NCI-H2227 (cell line): ENCODE measurements at regions not wholly inside any gene's neighbourhood (a gene's known extent, or its start where the extent isn't known, plus 50 kb on each side); places are given as distances from the start of the nearest gene placed in this dataset.

ENCODE experiments used
- DNase-seq: peaks from one replicate; lab custom pipeline; 2025; ENCODE audit not compliant: unreplicated experiment; lab: John Stamatoyannopoulos, UW

- no peak for DNase-seq
Measured at GRCh38 chr2:8513601-8514273, 168.1 kb upstream of the ID2 start.

- no peak for DNase-seq
Measured at GRCh38 chr2:8514274-8514662, 167.6 kb upstream of the ID2 start.

- no peak for DNase-seq
Measured at GRCh38 chr2:8514796-8515758, 166.8 kb upstream of the ID2 start.

- no peak for DNase-seq
Measured at GRCh38 chr2:8515864-8516533, 165.9 kb upstream of the ID2 start.

- DNase-seq = no peak
Measured at GRCh38 chr2:8517850-8518498, 163.9 kb upstream of the ID2 start.

GRCh38 chr2:8518979-8519668 lies 162.7 kb upstream of the ID2 start:
- no peak for DNase-seq

- DNase-seq = no peak
Measured at GRCh38 chr2:8520791-8521344, 161.0 kb upstream of the ID2 start.

GRCh38 chr2:8522687-8523086 lies 159.2 kb upstream of the ID2 start:
- no peak for DNase-seq

GRCh38 chr2:8524388-8524787 lies 157.5 kb upstream of the ID2 start:
- no peak for DNase-seq

GRCh38 chr2:8524823-8525222 lies 157.0 kb upstream of the ID2 start:
- no peak for DNase-seq

GRCh38 chr2:8525236-8525581 lies 156.6 kb upstream of the ID2 start:
- DNase-seq = no peak

GRCh38 chr2:8525582-8526402 lies 156.1 kb upstream of the ID2 start:
- DNase-seq = no peak

GRCh38 chr2:8526403-8526696 lies 155.5 kb upstream of the ID2 start:
- no peak for DNase-seq

- no peak for DNase-seq
Measured at GRCh38 chr2:8527031-8527430, 154.8 kb upstream of the ID2 start.

GRCh38 chr2:8527676-8528075 lies 154.2 kb upstream of the ID2 start:
- DNase-seq = no peak

- no peak for DNase-seq
Measured at GRCh38 chr2:8528863-8529262, 153.0 kb upstream of the ID2 start.

GRCh38 chr2:8529706-8530277 lies 152.1 kb upstream of the ID2 start:
- no peak for DNase-seq

- no peak for DNase-seq
Measured at GRCh38 chr2:8531481-8531880, 150.4 kb upstream of the ID2 start.

GRCh38 chr2:8532438-8532837 lies 149.4 kb upstream of the ID2 start:
- DNase-seq = no peak

GRCh38 chr2:8533923-8534322 lies 147.9 kb upstream of the ID2 start:
- DNase-seq = no peak
